ENCODE measurements at regions not wholly inside any gene's neighbourhood (a gene's known extent, or its start where the extent isn't known, plus 50 kb on each side); places are given as distances from the start of the nearest gene placed in this dataset.

DNA sequence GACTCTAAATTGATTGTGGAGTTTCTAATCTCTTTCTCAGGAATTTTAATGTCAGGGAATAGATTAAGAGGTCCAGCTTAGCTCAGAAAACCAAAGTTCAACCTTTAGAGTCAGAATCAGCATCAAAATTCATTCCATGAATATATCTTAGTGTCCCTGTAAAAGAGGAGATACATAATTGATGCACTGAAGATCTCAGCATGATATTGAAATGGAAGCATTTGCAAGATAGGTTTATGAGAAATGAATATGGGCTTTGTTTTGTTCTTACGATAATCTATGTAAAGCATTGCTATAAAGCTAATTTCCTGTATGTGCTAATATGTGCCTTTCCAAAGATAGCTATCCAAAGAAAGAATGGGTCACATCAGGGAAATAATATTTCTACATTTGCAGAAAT is 404.5 kb upstream of the HSF2 start:
- H3K27ac ChIP-seq, result no peak overlapping the region
- no peaks in the 10 kb centered on the region for H3K9me3 ChIP-seq
- intact Hi-C loops (cut with DNase I), result no loop called here
- ATAC-seq (no peak), DNase-seq (no peak)
- H3K4me3 ChIP-seq, result no peak overlapping the region
- no peaks in the 10 kb centered on the region for H3K4me1 ChIP-seq
- TF ChIP-seq, protein P1, sequence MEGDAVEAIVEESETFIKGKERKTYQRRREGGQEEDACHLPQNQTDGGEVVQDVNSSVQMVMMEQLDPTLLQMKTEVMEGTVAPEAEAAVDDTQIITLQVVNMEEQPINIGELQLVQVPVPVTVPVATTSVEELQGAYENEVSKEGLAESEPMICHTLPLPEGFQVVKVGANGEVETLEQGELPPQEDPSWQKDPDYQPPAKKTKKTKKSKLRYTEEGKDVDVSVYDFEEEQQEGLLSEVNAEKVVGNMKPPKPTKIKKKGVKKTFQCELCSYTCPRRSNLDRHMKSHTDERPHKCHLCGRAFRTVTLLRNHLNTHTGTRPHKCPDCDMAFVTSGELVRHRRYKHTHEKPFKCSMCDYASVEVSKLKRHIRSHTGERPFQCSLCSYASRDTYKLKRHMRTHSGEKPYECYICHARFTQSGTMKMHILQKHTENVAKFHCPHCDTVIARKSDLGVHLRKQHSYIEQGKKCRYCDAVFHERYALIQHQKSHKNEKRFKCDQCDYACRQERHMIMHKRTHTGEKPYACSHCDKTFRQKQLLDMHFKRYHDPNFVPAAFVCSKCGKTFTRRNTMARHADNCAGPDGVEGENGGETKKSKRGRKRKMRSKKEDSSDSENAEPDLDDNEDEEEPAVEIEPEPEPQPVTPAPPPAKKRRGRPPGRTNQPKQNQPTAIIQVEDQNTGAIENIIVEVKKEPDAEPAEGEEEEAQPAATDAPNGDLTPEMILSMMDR (IDR thresholded peaks at IDR 0.05), result no peak
- no peaks in the 10 kb centered on the region for H3K27me3 ChIP-seq (ENCODE audit: low read depth)
- H3K36me3 ChIP-seq, result no peaks in the 10 kb centered on the region

DNA sequence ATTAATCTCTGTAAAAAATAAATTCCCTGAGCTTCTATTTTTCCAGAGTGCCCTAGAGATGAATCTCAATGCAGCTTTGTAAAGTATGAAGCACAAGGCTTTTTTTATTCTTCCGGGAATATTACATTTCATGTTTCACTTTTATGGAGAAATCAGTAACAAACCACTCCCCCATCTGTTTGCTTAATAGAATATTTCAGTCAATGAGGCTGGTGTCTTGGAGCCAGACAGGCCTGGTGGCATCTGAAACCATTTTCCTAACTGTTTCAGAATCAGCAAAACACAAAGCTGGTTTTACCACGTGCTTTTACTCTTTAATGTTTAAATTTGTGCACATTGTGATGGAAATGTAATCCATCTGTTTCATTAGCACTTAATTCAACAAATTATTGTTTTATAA is 400.8 kb upstream of the HSF2 start:
- Histone ChIP-seq H3K9me3 (no peaks in the 10 kb centered on the region), H3K4me1 (no peaks in the 10 kb centered on the region), H3K27me3 (ENCODE audit: low read depth) (no peaks in the 10 kb centered on the region), H3K4me3 (no peak overlapping the region), H3K27ac (no peak overlapping the region), H3K36me3 (no peaks in the 10 kb centered on the region)
- no peak for DNase-seq
- TF ChIP-seq, protein P1 (IDR thresholded peaks at IDR 0.05), result no peak
- ATAC-seq, result no peak
- intact Hi-C loops (cut with DNase I), result no loop called here

DNA sequence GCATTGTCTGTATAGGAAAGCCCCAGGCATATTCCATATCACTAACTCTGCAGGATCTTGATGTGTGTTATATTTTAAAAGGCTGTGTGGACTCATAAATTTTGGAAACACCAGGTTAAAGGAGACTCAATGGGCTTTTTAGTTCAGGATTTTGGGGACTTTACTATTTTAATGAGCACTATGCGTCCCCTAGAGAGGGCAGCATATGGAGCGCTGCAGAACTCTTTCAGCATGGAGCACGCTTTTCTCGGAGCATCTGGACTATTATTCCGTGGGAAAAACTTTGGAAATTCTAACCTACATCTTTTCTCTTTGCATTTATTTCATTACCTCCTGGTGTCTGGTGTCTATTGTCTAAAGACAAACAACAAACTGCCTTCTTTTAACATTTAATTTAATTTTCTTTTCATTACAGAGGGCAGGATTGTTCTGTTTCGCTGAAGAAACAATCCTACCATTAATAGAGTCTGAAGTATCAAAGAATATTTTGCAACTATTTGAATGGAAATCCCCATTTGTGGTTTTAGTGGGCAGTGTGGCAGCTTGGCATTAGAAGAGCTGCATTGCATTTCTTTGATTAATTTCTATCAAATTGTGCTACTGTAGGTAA is 399.9 kb upstream of the HSF2 start:
- no peak for ATAC-seq
- TF ChIP-seq, protein P1 (IDR thresholded peaks at IDR 0.05), result no peak
- no peaks in the 10 kb centered on the region for H3K36me3 ChIP-seq
- H3K4me1 ChIP-seq, result no peaks in the 10 kb centered on the region
- no peaks in the 10 kb centered on the region for H3K27me3 ChIP-seq (ENCODE audit: low read depth)
- no peak overlapping the region for H3K27ac ChIP-seq
- no peak for DNase-seq
- no peaks in the 10 kb centered on the region for H3K9me3 ChIP-seq
- intact Hi-C loops (cut with DNase I), result no loop called here
- no peak overlapping the region for H3K4me3 ChIP-seq

DNA sequence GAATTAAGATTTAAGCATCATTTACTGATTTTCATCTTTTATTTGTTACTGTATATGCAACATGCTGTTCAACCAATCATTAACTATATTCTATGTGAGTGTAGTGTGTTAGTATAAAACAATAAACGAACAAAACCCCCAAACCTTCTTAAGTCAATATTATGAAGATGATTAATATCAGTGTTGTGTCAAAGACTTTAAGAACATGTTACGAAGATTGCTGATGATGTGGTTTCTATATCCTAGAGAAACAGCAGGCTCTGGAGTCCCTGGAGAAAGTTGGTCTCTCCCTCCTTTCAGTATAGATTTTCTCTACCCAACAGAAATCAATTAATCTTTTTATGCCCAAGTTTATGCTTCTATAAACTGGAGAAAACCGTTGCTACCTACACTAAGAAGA is 393.8 kb upstream of the HSF2 start:
- intact Hi-C loops (cut with DNase I), result no loop called here
- no peak overlapping the region for H3K4me3 ChIP-seq

DNA sequence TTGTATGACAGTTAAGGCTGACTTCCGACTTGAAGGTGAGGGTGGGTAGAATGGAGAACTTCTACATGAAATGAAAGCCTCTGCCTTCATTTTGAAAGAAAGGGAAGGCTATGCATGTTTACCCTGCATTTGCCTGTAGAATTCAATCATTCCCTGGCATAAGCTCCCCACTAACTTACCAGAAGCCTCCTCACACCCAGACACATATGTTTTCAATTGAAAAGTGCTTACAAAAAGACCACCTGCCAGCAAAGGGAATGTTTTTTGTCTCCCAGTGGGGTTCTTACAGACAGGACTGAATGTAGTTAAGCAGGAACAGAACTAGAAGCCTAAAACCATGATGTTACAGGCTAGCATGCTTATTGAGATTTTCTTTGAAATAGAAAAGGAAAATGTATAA is 392.1 kb upstream of the HSF2 start:
- H3K36me3 ChIP-seq, result no peaks in the 10 kb centered on the region
- no peak overlapping the region for H3K4me3 ChIP-seq
- intact Hi-C loops (cut with DNase I), result no loop called here
- no peaks in the 10 kb centered on the region for H3K4me1 ChIP-seq
- H3K27me3 ChIP-seq (ENCODE audit: low read depth), result no peaks in the 10 kb centered on the region
- DNase-seq (no peak), ATAC-seq (no peak)
- H3K27ac ChIP-seq, result no peak overlapping the region
- TF ChIP-seq, protein P1 (IDR thresholded peaks at IDR 0.05), result no peak
- no peaks in the 10 kb centered on the region for H3K9me3 ChIP-seq

More for the DNA sequence above, 393.8 kb upstream of the HSF2 start:
- no peak overlapping the region for H3K27ac ChIP-seq
- no peaks in the 10 kb centered on the region for H3K36me3 ChIP-seq
- H3K9me3 ChIP-seq, result no peaks in the 10 kb centered on the region
- DNase-seq (no peak), ATAC-seq (no peak)
- TF ChIP-seq, protein P1 (IDR thresholded peaks at IDR 0.05), result no peak
- no peaks in the 10 kb centered on the region for H3K4me1 ChIP-seq
- H3K27me3 ChIP-seq (ENCODE audit: low read depth), result no peaks in the 10 kb centered on the region

All from lower lobe of right lung (tissue), 2 donors.